COLO668 (cell line): ENCODE measurements at regions not wholly inside any gene's neighbourhood (a gene's known extent, or its start where the extent isn't known, plus 50 kb on each side); places are given as distances from the start of the nearest gene placed in this dataset.

Experiments used
- DNase-seq: peaks from one replicate; lab custom pipeline; 2025; ENCODE audit not compliant: unreplicated experiment; lab: John Stamatoyannopoulos, UW

- no peak for DNase-seq
Measured at GRCh38 chr19:31596751-31597150, 247.5 kb upstream of the TSHZ3 start.

GRCh38 chr19:31597616-31598015 lies 248.4 kb upstream of the TSHZ3 start:
- no peak for DNase-seq

- DNase-seq = no peak
Measured at GRCh38 chr19:31598730-31599238, 249.5 kb upstream of the TSHZ3 start.

- no peak for DNase-seq
Measured at GRCh38 chr19:31600731-31601295, 251.6 kb upstream of the TSHZ3 start.

- DNase-seq = no peak
Measured at GRCh38 chr19:31601855-31602254, 252.6 kb upstream of the TSHZ3 start.

GRCh38 chr19:31602548-31602947 lies 253.3 kb upstream of the TSHZ3 start:
- DNase-seq = no peak

GRCh38 chr19:31604493-31605040 lies 255.3 kb upstream of the TSHZ3 start:
- no peak for DNase-seq

- no peak for DNase-seq
Measured at GRCh38 chr19:31610018-31610417, 260.8 kb upstream of the TSHZ3 start.

GRCh38 chr19:31611046-31611877 lies 262.0 kb upstream of the TSHZ3 start:
- DNase-seq = no peak

GRCh38 chr19:31612873-31613272 lies 263.6 kb upstream of the TSHZ3 start:
- DNase-seq = no peak

- DNase-seq = no peak
Measured at GRCh38 chr19:31613683-31614219, 264.5 kb upstream of the TSHZ3 start.

GRCh38 chr19:31616031-31616430 lies 266.8 kb upstream of the TSHZ3 start:
- no peak for DNase-seq

GRCh38 chr19:31617010-31617585 lies 267.9 kb upstream of the TSHZ3 start:
- DNase-seq = no peak

GRCh38 chr19:31625056-31625455 lies 275.8 kb upstream of the TSHZ3 start:
- no peak for DNase-seq

- no peak for DNase-seq
Measured at GRCh38 chr19:31625575-31625974, 276.3 kb upstream of the TSHZ3 start.

- no peak for DNase-seq
Measured at GRCh38 chr19:31626941-31627340, 277.7 kb upstream of the TSHZ3 start.

GRCh38 chr19:31627620-31628365 lies 278.6 kb upstream of the TSHZ3 start:
- no peak for DNase-seq

GRCh38 chr19:31629579-31630363 lies 280.5 kb upstream of the TSHZ3 start:
- no peak for DNase-seq

GRCh38 chr19:31633014-31633413 lies 283.8 kb upstream of the TSHZ3 start:
- no peak for DNase-seq

GRCh38 chr19:31639306-31639705 lies 290.1 kb upstream of the TSHZ3 start:
- DNase-seq = no peak
